OCI-LY7 (cell line): ENCODE measurements at regions not wholly inside any gene's neighbourhood (a gene's known extent, or its start where the extent isn't known, plus 50 kb on each side); places are given as distances from the start of the nearest gene placed in this dataset.

Experiments
- BruUV-seq: library from RNA; stranded (reverse); fragments of 400-500 nt; replicated peaks from 2 replicates; lab custom pipeline; 2021; lab: Mats Ljungman, UMichigan
- CTCF ChIA-PET: fragments of 300-600 bp; sonication (Branson Sonifier 250); formaldehyde crosslinking; loops from one replicate; lab custom pipeline; 2022; ENCODE audit warnings: antibody characterized with exemption; ENCODE audit not compliant: unreplicated experiment; lab: Charles Lee
- POLR2A ChIA-PET: fragments of 300-600 bp; sonication (Branson Sonifier 250); formaldehyde crosslinking; loops from one replicate; lab custom pipeline; 2022; ENCODE audit warnings: antibody characterized with exemption; lab: Charles Lee
- DNase-seq: peaks from one replicate; pipeline ENCODE4 v3.0.0-alpha.2; 2015; ENCODE audit warnings: low spot score
- H2AFZ ChIP-seq: fragments of 200-600 bp; sonication (generic), shearing (Covaris generic); 2 replicates; pipeline ENCODE4 v1.6.1; 2014; ENCODE audit warnings: mild to moderate bottlenecking, antibody characterized with exemption, low read length, moderate library complexity
- H3K27ac ChIP-seq: fragments of 200-600 bp; sonication (generic); 2 replicates; pipeline ENCODE4 v1.5.1; 2014; ENCODE audit warnings: mixed run types, low read depth, mild to moderate bottlenecking, moderate library complexity, low read length, inconsistent platforms; ENCODE audit not compliant: poor library complexity, severe bottlenecking
- H3K36me3 ChIP-seq: fragments of 200-600 bp; sonication (generic); 2 replicates; pipeline ENCODE4 v1.6.1; 2014; ENCODE audit warnings: mild to moderate bottlenecking, antibody characterized with exemption, low read length, moderate library complexity, mixed read lengths; ENCODE audit not compliant: insufficient read depth
- H3K4me1 ChIP-seq: fragments of 200-600 bp; sonication (generic); 2 replicates; pipeline ENCODE4 v1.5.1; 2014; ENCODE audit warnings: mild to moderate bottlenecking, low read length; ENCODE audit not compliant: insufficient read depth, poor library complexity, severe bottlenecking
- H3K4me2 ChIP-seq: fragments of 200-600 bp; sonication (generic); 2 replicates; pipeline ENCODE4 v1.6.1; 2014; ENCODE audit warnings: mild to moderate bottlenecking, low read length
- H3K4me3 ChIP-seq: fragments of 200-600 bp; sonication (generic); 2 replicates; pipeline ENCODE4 v1.5.1; 2014; ENCODE audit warnings: mild to moderate bottlenecking, low read depth, low read length; ENCODE audit not compliant: poor library complexity, severe bottlenecking
- H3K79me2 ChIP-seq: fragments of 200-600 bp; sonication (generic); 2 replicates; pipeline ENCODE4 v1.6.1; 2016; ENCODE audit warnings: low read depth, mild to moderate bottlenecking, low read length, moderate library complexity, mixed read lengths; ENCODE audit not compliant: insufficient read depth
- H3K9me2 ChIP-seq: fragments of 200-600 bp; sonication (generic); 2 replicates; pipeline ENCODE4 v1.6.1; 2016; ENCODE audit warnings: mild to moderate bottlenecking, low read length, mixed read lengths; ENCODE audit not compliant: insufficient read depth
- H3K9me3 ChIP-seq: fragments of 200-600 bp; sonication (generic); 2 replicates; pipeline ENCODE4 v1.6.1; 2014; ENCODE audit warnings: mild to moderate bottlenecking, mixed run types, low read length, mixed read lengths
- H4K20me1 ChIP-seq: fragments of 200-600 bp; sonication (generic); 2 replicates; pipeline ENCODE4 v1.6.1; 2014; ENCODE audit warnings: mild to moderate bottlenecking, antibody characterized with exemption, low read length, moderate library complexity, mixed read lengths; ENCODE audit not compliant: insufficient read depth
- CTCF ChIP-seq: fragments of 200-600 bp; sonication (generic); conservative IDR thresholded peaks from 2 replicates; pipeline ENCODE4 v1.5.1; 2014; ENCODE audit warnings: mild to moderate bottlenecking, antibody characterized with exemption, low read length, moderate library complexity, mixed read lengths
- EZH2phosphoT487 ChIP-seq: fragments of 200-600 bp; sonication (generic); IDR thresholded peaks from 2 replicates; pipeline ENCODE4 v1.6.1; 2018; ENCODE audit warnings: low read depth, borderline replicate concordance, mild to moderate bottlenecking, mixed run types, antibody characterized with exemption, low read length, moderate library complexity, mixed read lengths
- intact Hi-C: fragments of 100-400 bp; cut with micrococcal nuclease; formaldehyde crosslinking; loops from one replicate; pipeline ENCODE4 v1.10.0; 2022; ENCODE audit not compliant: unreplicated experiment

GRCh38 chr2:125861461-125861860 is 794.5 kb upstream of the GYPC start:
- H3K36me3 ChIP-seq: no peaks in the 10 kb centered on the region
- H3K4me1 ChIP-seq: no peaks in the 10 kb centered on the region
- ChIA-PET POLR2A (no interaction called here), CTCF (no interaction called here)
- H3K9me2 ChIP-seq: no peaks in the 10 kb centered on the region
- no peaks in the 10 kb centered on the region for H4K20me1 ChIP-seq
- TF ChIP-seq CTCF: no peak
- no peak for TF ChIP-seq EZH2phosphoT487
- no peaks in the 10 kb centered on the region for H3K79me2 ChIP-seq
- intact Hi-C loops: no loop called here
- no TSS peak for BruUV-seq
- no peak for DNase-seq
- no peak overlapping the region for H3K27ac ChIP-seq
- no peak overlapping the region for H3K4me3 ChIP-seq
- no peak overlapping the region for H2AFZ ChIP-seq
- H3K9me3 ChIP-seq: no peaks in the 10 kb centered on the region
- H3K4me2 ChIP-seq: no peak overlapping the region

GRCh38 chr2:125867908-125868307 is 788.0 kb upstream of the GYPC start:
- intact Hi-C loops: no loop called here
- POLR2A ChIA-PET: no interaction called here

More at GRCh38 chr2:125867908-125868307, 788.0 kb upstream of the GYPC start:
- TF ChIP-seq CTCF (no peak), EZH2phosphoT487 (no peak)
- Histone ChIP-seq H3K9me2 (peaks cover 2% of the 10 kb centered on the region; the same call in 1 of the 2 replicates), H3K79me2 (no peaks in the 10 kb centered on the region), H4K20me1 (no peaks in the 10 kb centered on the region), H3K36me3 (no peaks in the 10 kb centered on the region), H3K4me2 (no peak overlapping the region), H3K4me1 (no peaks in the 10 kb centered on the region), H3K27ac (no peak overlapping the region), H2AFZ (no peak overlapping the region), H3K4me3 (no peak overlapping the region), H3K9me3 (no peaks in the 10 kb centered on the region)
- no peak for DNase-seq
- CTCF ChIA-PET: no interaction called here
- no TSS peak for BruUV-seq
